ENCODE measurements at regions not wholly inside any gene's neighbourhood (a gene's known extent, or its start where the extent isn't known, plus 50 kb on each side); places are given as distances from the start of the nearest gene placed in this dataset.

DNA sequence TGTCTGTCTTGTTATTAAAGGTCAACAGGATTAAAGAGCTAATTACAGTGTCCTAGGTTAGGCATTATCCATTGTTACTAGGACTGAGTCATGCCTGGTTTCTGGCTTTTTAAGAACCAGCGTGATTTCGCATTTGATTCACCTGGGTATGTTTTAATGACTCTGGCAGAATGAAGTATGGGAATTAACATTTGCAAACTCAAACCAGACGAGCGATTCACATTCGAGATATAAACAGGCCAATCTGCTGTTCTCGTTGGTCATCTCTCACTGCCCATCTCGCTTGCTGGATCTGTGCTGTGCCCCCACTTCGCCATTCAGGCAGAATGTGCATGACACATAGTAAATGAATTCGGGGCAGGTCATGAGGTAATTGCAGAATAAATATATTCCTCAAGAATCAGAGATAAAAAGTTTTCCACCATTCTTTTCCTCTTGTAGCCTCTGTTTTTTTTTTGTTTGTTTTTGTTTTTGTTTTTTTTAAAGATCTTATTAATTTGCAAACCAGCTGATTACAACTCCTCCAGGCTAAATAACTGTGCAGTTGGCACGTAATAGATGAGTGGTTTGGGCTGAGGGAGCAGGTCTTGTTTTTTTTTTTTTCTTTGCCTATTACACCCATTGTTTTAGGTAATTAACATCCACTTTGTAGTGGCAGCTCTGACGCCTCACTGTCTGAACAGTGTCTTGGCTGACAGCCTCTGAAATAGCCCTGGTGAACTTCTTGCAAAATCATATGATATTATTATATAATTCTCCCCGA, 313.5 kb upstream of the MSX2 start:
- no peak for TF ChIP-seq EZH2 (IDR thresholded peaks at IDR 0.05)
- TF ChIP-seq POLR2AphosphoS5 (IDR thresholded peaks at IDR 0.05; ENCODE audit: borderline replicate concordance, low read depth, low read length), result no peak
- TF ChIP-seq FOXP2 (optimal IDR thresholded peaks at IDR 0.05; ENCODE audit: control extremely low read depth, extremely low read length, insufficient read depth), result no peak
